Fibroblast of lung (primary cell): ENCODE measurements at regions not wholly inside any gene's neighbourhood (a gene's known extent, or its start where the extent isn't known, plus 50 kb on each side); places are given as distances from the start of the nearest gene placed in this dataset.

Experiments
- DNase-seq, 2 donors: peaks; one replicate each; pipeline versions ENCODE4 v3.0.0 to v3.0.0-alpha.2; 2010; ENCODE audit warnings: low read depth in 2 of 2
- H2AFZ ChIP-seq: 2 replicates; pipeline ENCODE4 v1.5.1; 2012; ENCODE audit warnings: low read length, control low read depth, inconsistent platforms
- H3K27ac ChIP-seq: 2 replicates; pipeline ENCODE4 v1.5.1; 2011; ENCODE audit warnings: low read length, control low read depth; ENCODE audit not compliant: insufficient read depth
- H3K27me3 ChIP-seq: 2 replicates; pipeline ENCODE4 v1.5.1; 2011; ENCODE audit warnings: mild to moderate bottlenecking, low read length; ENCODE audit not compliant: control insufficient read depth, insufficient read depth
- H3K36me3 ChIP-seq: 2 replicates; pipeline ENCODE4 v1.5.1; 2011; ENCODE audit warnings: low read length; ENCODE audit not compliant: control insufficient read depth, insufficient read depth
- H3K4me1 ChIP-seq: 2 replicates; pipeline ENCODE4 v1.5.1; 2011; ENCODE audit warnings: low read length; ENCODE audit not compliant: control insufficient read depth, insufficient read depth; ENCODE audit errors: extremely low read depth
- H3K4me2 ChIP-seq: 2 replicates; pipeline ENCODE4 v1.5.1; 2011; ENCODE audit warnings: low read length, control low read depth; ENCODE audit not compliant: insufficient read depth; ENCODE audit errors: extremely low read depth
- H3K4me3 ChIP-seq, 4 experiments: fragments of 200-600 bp in 1 of 4; sonication (generic) in 1 of 4; replicated peaks in 1 of 4; 2 replicates each; pipeline ENCODE4 v1.5.1; 2011 to 2016; ENCODE audit warnings: low read length in 4 of 4, low read depth in 3 of 4, mild to moderate bottlenecking in 3 of 4, control low read depth in 2 of 4, inconsistent platforms in 1 of 4, mixed read lengths in 1 of 4; ENCODE audit not compliant: insufficient read depth in 1 of 4; ENCODE audit errors: control extremely low read depth in 1 of 4
- H3K79me2 ChIP-seq: 2 replicates; pipeline ENCODE4 v1.5.1; 2012; ENCODE audit warnings: mild to moderate bottlenecking, low read length, inconsistent platforms; ENCODE audit not compliant: control insufficient read depth, insufficient read depth
- H3K9ac ChIP-seq: 2 replicates; pipeline ENCODE4 v1.5.1; 2011; ENCODE audit warnings: mild to moderate bottlenecking, low read length, control low read depth; ENCODE audit not compliant: insufficient read depth
- H3K9me3 ChIP-seq: 2 replicates; pipeline ENCODE4 v1.5.1; 2012; ENCODE audit warnings: low read depth, low read length; ENCODE audit not compliant: control insufficient read depth, insufficient read depth
- H4K20me1 ChIP-seq: 2 replicates; pipeline ENCODE4 v1.5.1; 2011; ENCODE audit warnings: low read length; ENCODE audit not compliant: control insufficient read depth, insufficient read depth; ENCODE audit errors: extremely low read depth
- EZH2 ChIP-seq: IDR thresholded peaks from 2 replicates; pipeline ENCODE4 v1.5.1; 2012; ENCODE audit warnings: low read length, control low read depth, mild to moderate bottlenecking; ENCODE audit errors: missing control alignments
- TF ChIP-seq, protein P1 (sequence below), 2 donors: IDR thresholded peaks in 1 of 2; conservative IDR thresholded peaks in 1 of 2; 1 replicate in 1 of 2; 2 replicates in 1 of 2; pipeline ENCODE4 v1.5.1; 2011 to 2012; ENCODE audit warnings: low read length in 2 of 2, control low read depth in 1 of 2, inconsistent platforms in 1 of 2, low read depth in 1 of 2, mild to moderate bottlenecking in 1 of 2

- Histone ChIP-seq H2AFZ (no peak overlapping the region), H3K27me3 (no peaks in the 10 kb centered on the region), H4K20me1 (no peaks in the 10 kb centered on the region), H3K4me1 (no peaks in the 10 kb centered on the region), H3K9ac (no peak overlapping the region), H3K79me2 (no peaks in the 10 kb centered on the region), H3K27ac (no peak overlapping the region), H3K4me2 (no peak overlapping the region), H3K4me3 (no peak overlapping the region), H3K36me3 (no peaks in the 10 kb centered on the region), H3K9me3 (no peaks in the 10 kb centered on the region)
- TF ChIP-seq, protein P1, sequence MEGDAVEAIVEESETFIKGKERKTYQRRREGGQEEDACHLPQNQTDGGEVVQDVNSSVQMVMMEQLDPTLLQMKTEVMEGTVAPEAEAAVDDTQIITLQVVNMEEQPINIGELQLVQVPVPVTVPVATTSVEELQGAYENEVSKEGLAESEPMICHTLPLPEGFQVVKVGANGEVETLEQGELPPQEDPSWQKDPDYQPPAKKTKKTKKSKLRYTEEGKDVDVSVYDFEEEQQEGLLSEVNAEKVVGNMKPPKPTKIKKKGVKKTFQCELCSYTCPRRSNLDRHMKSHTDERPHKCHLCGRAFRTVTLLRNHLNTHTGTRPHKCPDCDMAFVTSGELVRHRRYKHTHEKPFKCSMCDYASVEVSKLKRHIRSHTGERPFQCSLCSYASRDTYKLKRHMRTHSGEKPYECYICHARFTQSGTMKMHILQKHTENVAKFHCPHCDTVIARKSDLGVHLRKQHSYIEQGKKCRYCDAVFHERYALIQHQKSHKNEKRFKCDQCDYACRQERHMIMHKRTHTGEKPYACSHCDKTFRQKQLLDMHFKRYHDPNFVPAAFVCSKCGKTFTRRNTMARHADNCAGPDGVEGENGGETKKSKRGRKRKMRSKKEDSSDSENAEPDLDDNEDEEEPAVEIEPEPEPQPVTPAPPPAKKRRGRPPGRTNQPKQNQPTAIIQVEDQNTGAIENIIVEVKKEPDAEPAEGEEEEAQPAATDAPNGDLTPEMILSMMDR (conservative IDR thresholded peaks at IDR 0.05 in 1 of 2, IDR thresholded peaks at IDR 0.05 in 1 of 2; ENCODE audit: low read depth in 1 of 2, low read length in 2 of 2), result no peak
- no peak for TF ChIP-seq EZH2
- no peak for DNase-seq
These were observed 194.2 kb upstream of the TSHZ3 start for GRCh38 chr19:31543456-31543855.

- Histone ChIP-seq H3K9ac (no peak overlapping the region), H3K4me1 (no peaks in the 10 kb centered on the region), H3K36me3 (no peaks in the 10 kb centered on the region), H2AFZ (no peak overlapping the region), H3K4me2 (no peak overlapping the region), H3K4me3 (no peak overlapping the region), H4K20me1 (no peaks in the 10 kb centered on the region), H3K27me3 (peaks cover 4% of the 10 kb centered on the region), H3K79me2 (no peaks in the 10 kb centered on the region), H3K27ac (no peak overlapping the region), H3K9me3 (no peaks in the 10 kb centered on the region)
- TF ChIP-seq EZH2, result no peak
- TF ChIP-seq, protein P1 (conservative IDR thresholded peaks at IDR 0.05 in 1 of 2, IDR thresholded peaks at IDR 0.05 in 1 of 2; ENCODE audit: low read depth in 1 of 2, low read length in 2 of 2), result no peak
- DNase-seq, result no peak
These were observed 196.5 kb upstream of the TSHZ3 start for GRCh38 chr19:31545777-31546176.

- no peaks in the 10 kb centered on the region for H3K79me2 ChIP-seq
- no peaks in the 10 kb centered on the region for H3K36me3 ChIP-seq
- no peak overlapping the region for H2AFZ ChIP-seq
- no peak overlapping the region for H3K27ac ChIP-seq
- H4K20me1 ChIP-seq, result no peaks in the 10 kb centered on the region
- no peak for DNase-seq
- no peaks in the 10 kb centered on the region for H3K9me3 ChIP-seq
- no peak overlapping the region for H3K4me3 ChIP-seq
- H3K4me2 ChIP-seq, result no peak overlapping the region
- H3K4me1 ChIP-seq, result no peaks in the 10 kb centered on the region
- no peak overlapping the region for H3K9ac ChIP-seq
- peaks cover 4% of the 10 kb centered on the region for H3K27me3 ChIP-seq
- TF ChIP-seq EZH2, result no peak
- TF ChIP-seq, protein P1 (conservative IDR thresholded peaks at IDR 0.05 in 1 of 2, IDR thresholded peaks at IDR 0.05 in 1 of 2; ENCODE audit: low read depth in 1 of 2, low read length in 2 of 2), result no peak
These were observed 197.1 kb upstream of the TSHZ3 start for GRCh38 chr19:31546205-31546960.
